Trophoblast cell (in vitro differentiated cells and primary cell): ENCODE measurements at regions not wholly inside any gene's neighbourhood (a gene's known extent, or its start where the extent isn't known, plus 50 kb on each side); places are given as distances from the start of the nearest gene placed in this dataset.

ENCODE experiments used
- DNase-seq, 2 donors: peaks; one replicate each; pipeline ENCODE4 v3.0.0-alpha.2; 2016
- H2AFZ ChIP-seq: 2 replicates; pipeline ENCODE4 v1.6.1; 2013; ENCODE audit warnings: low read length, moderate library complexity, mild to moderate bottlenecking; ENCODE audit not compliant: insufficient read depth, poor library complexity
- H2AK5ac ChIP-seq: 2 replicates; pipeline ENCODE4 v1.6.1; 2013; ENCODE audit warnings: mild to moderate bottlenecking, low read length
- H2BK120ac ChIP-seq: 2 replicates; pipeline ENCODE4 v1.6.1; 2013; ENCODE audit warnings: low read length, mild to moderate bottlenecking, moderate library complexity; ENCODE audit not compliant: insufficient read depth, poor library complexity
- H2BK12ac ChIP-seq: 2 replicates; pipeline ENCODE4 v1.6.1; 2013; ENCODE audit warnings: mild to moderate bottlenecking, low read length, moderate library complexity
- H2BK5ac ChIP-seq: 2 replicates; pipeline ENCODE4 v1.6.1; 2013; ENCODE audit warnings: low read length, low read depth, moderate library complexity, mild to moderate bottlenecking; ENCODE audit not compliant: poor library complexity
- H3K14ac ChIP-seq: 2 replicates; pipeline ENCODE4 v1.6.1; 2013; ENCODE audit warnings: mild to moderate bottlenecking, low read length
- H3K18ac ChIP-seq: 2 replicates; pipeline ENCODE4 v1.6.1; 2013; ENCODE audit warnings: mild to moderate bottlenecking, low read length
- H3K23ac ChIP-seq: 2 replicates; pipeline ENCODE4 v1.6.1; 2013; ENCODE audit warnings: low read length
- H3K27ac ChIP-seq: 2 replicates; pipeline ENCODE4 v1.5.1; 2013; ENCODE audit warnings: low read depth, mild to moderate bottlenecking, inconsistent platforms, low read length, moderate library complexity
- H3K27me3 ChIP-seq: 2 replicates; pipeline ENCODE4 v1.6.1; 2013; ENCODE audit warnings: inconsistent platforms, mild to moderate bottlenecking, low read length, moderate library complexity; ENCODE audit not compliant: insufficient read depth
- H3K36me3 ChIP-seq, 2 experiments: 1 replicate in 1 of 2; 2 replicates in 1 of 2; pipeline ENCODE4 v1.6.1; 2013; ENCODE audit warnings: low read length in 2 of 2, mild to moderate bottlenecking in 2 of 2, moderate library complexity in 1 of 2; ENCODE audit not compliant: insufficient read depth in 2 of 2, control insufficient read depth in 1 of 2
- H3K4ac ChIP-seq: 2 replicates; pipeline ENCODE4 v1.6.1; 2013; ENCODE audit warnings: low read depth, mild to moderate bottlenecking, low read length, moderate library complexity
- H3K4me1 ChIP-seq, 2 experiments: 1 replicate in 1 of 2; 2 replicates in 1 of 2; pipeline ENCODE4 v1.6.1; 2013; ENCODE audit warnings: low read length in 2 of 2, mild to moderate bottlenecking in 2 of 2, moderate library complexity in 1 of 2; ENCODE audit not compliant: insufficient read depth in 2 of 2, control insufficient read depth in 1 of 2
- H3K4me2 ChIP-seq: 2 replicates; pipeline ENCODE4 v1.6.1; 2013; ENCODE audit warnings: inconsistent platforms, mild to moderate bottlenecking, low read length, moderate library complexity
- H3K4me3 ChIP-seq: 2 replicates; pipeline ENCODE4 v1.5.1; 2013; ENCODE audit warnings: mild to moderate bottlenecking, low read depth, low read length, inconsistent platforms
- H3K79me1 ChIP-seq: one replicate; pipeline ENCODE4 v1.6.1; 2013; ENCODE audit warnings: low read length
- H3K79me2 ChIP-seq: 2 replicates; pipeline ENCODE4 v1.6.1; 2013; ENCODE audit warnings: low read length, mild to moderate bottlenecking; ENCODE audit not compliant: control insufficient read depth, insufficient read depth, poor library complexity
- H3K9ac ChIP-seq: 2 replicates; pipeline ENCODE4 v1.6.1; 2013; ENCODE audit warnings: mild to moderate bottlenecking, low read length
- H3K9me3 ChIP-seq: 2 replicates; pipeline ENCODE4 v1.6.1; 2013; ENCODE audit warnings: low read depth, mild to moderate bottlenecking, control low read depth, inconsistent platforms, low read length; ENCODE audit not compliant: insufficient read depth
- H4K12ac ChIP-seq: 2 replicates; pipeline ENCODE4 v1.6.1; 2013; ENCODE audit warnings: low read depth, mild to moderate bottlenecking, low read length, moderate library complexity
- H4K8ac ChIP-seq: 2 replicates; pipeline ENCODE4 v1.6.1; 2013; ENCODE audit warnings: low read depth, mild to moderate bottlenecking, low read length, moderate library complexity
- H4K91ac ChIP-seq: one replicate; pipeline ENCODE4 v1.6.1; 2013; ENCODE audit warnings: low read depth, mild to moderate bottlenecking, low read length, moderate library complexity
- WGBS: extraction: QIAGEN DNeasy Blood & Tissue Kit; methylation state at CpG from one replicate; pipeline ENCODE4 v1.1.7; 2013; ENCODE audit warnings: missing lambda C conversion rate; ENCODE audit not compliant: insufficient read length, insufficient coverage; ENCODE audit errors: extremely low coverage; 5-methylcytosine and 5-hydroxymethylcytosine counted together

DNA sequence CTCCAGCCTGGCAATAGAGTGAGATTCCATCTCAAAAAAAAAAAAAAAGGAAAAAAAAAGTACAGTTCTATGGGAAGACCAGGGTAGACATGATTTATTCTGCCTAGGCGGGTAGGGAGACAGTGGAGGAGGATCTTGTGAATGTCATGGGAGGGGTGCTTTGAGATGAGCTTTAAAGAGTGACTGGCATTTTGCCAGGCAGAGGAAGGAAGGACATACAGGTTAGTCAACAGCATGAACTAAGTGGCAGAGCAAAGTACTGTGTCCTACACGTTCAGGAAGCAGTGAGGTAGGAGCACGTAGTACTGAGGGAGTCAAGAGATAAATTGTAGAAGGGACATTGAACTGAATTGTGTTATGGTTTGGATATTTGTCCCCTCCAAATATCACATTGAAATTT lies 451.5 kb downstream of the TOX3 start:
- no peaks in the 10 kb centered on the region for H3K79me2 ChIP-seq
- no peak overlapping the region for H3K4me3 ChIP-seq
- H3K79me1 ChIP-seq = no peaks in the 10 kb centered on the region
- no peak overlapping the region for H3K14ac ChIP-seq
- H3K9ac ChIP-seq = no peak overlapping the region
- no peak overlapping the region for H4K91ac ChIP-seq
- no peak overlapping the region for H3K4me2 ChIP-seq
- WGBS = no CpG with 5 or more reads among the region's 3 CpGs
- H3K23ac ChIP-seq = no peak overlapping the region
- no peak overlapping the region for H2BK5ac ChIP-seq
- H2BK120ac ChIP-seq = no peak overlapping the region
- H3K4ac ChIP-seq = no peak overlapping the region
- H3K4me1 ChIP-seq = no peaks in the 10 kb centered on the region
- H3K9me3 ChIP-seq = no peaks in the 10 kb centered on the region
- no peak overlapping the region for H3K27ac ChIP-seq
- no peaks in the 10 kb centered on the region for H3K27me3 ChIP-seq
- no peak overlapping the region for H3K18ac ChIP-seq
- H3K36me3 ChIP-seq = no peaks in the 10 kb centered on the region
- H2AFZ ChIP-seq = no peak overlapping the region
- no peak for DNase-seq
- H4K8ac ChIP-seq = no peak overlapping the region
- H4K12ac ChIP-seq = no peak overlapping the region
- H2AK5ac ChIP-seq = no peak overlapping the region
- no peak overlapping the region for H2BK12ac ChIP-seq

- Histone ChIP-seq H3K9me3 (no peaks in the 10 kb centered on the region), H4K12ac (no peak overlapping the region), H3K4me2 (no peak overlapping the region), H2BK5ac (no peak overlapping the region), H3K9ac (no peak overlapping the region), H3K36me3 (no peaks in the 10 kb centered on the region), H3K4me1 (no peaks in the 10 kb centered on the region), H3K23ac (no peak overlapping the region), H2BK120ac (no peak overlapping the region), H3K18ac (no peak overlapping the region), H3K27ac (no peak overlapping the region), H2AFZ (no peak overlapping the region), H4K8ac (no peak overlapping the region), H3K14ac (no peak overlapping the region), H4K91ac (no peak overlapping the region), H2BK12ac (no peak overlapping the region), H2AK5ac (no peak overlapping the region), H3K79me2 (no peaks in the 10 kb centered on the region), H3K4ac (no peak overlapping the region), H3K79me1 (no peaks in the 10 kb centered on the region), H3K27me3 (no peaks in the 10 kb centered on the region), H3K4me3 (no peak overlapping the region)
- no CpG with 5 or more reads among the region's 3 CpGs for WGBS
- peak; percentile 45 to 63 for DNase-seq
Observed at GRCh38 chr16:52092126-52092525, 454.8 kb downstream of the TOX3 start.

GRCh38 chr16:52090080-52090479 lies 456.9 kb downstream of the TOX3 start:
- Histone ChIP-seq H3K79me1 (no peaks in the 10 kb centered on the region), H4K12ac (no peak overlapping the region), H2BK120ac (no peak overlapping the region), H3K36me3 (no peaks in the 10 kb centered on the region), H3K79me2 (no peaks in the 10 kb centered on the region), H4K8ac (no peak overlapping the region), H3K9ac (no peak overlapping the region), H3K27me3 (no peaks in the 10 kb centered on the region), H3K4ac (no peak overlapping the region), H3K23ac (no peak overlapping the region), H4K91ac (no peak overlapping the region), H3K9me3 (no peaks in the 10 kb centered on the region), H2BK12ac (no peak overlapping the region), H2AFZ (no peak overlapping the region), H3K14ac (no peak overlapping the region), H3K27ac (no peak overlapping the region), H3K18ac (no peak overlapping the region), H3K4me2 (no peak overlapping the region), H3K4me1 (no peaks in the 10 kb centered on the region), H2AK5ac (no peak overlapping the region), H2BK5ac (no peak overlapping the region), H3K4me3 (no peak overlapping the region)
- no peak for DNase-seq

DNA sequence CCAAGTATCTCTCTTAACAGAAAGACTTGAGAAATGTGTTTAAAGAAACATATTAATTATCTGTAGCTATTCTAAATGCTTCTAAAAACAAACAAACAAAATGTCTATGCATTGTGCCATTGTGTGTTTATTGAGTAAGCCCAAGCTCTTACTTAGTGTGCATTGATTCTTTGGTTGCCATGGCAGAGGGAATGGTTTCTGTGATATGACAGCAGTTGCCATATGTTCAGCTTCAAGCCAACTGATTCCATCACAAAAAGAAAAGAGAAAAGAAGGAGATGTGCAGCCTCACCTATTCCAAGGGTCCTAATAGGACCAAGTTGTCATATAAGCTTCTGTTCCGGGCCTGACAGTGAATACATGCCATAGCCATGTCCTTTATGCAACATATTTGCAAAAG lies 457.5 kb downstream of the TOX3 start:
- Histone ChIP-seq H3K14ac (no peak overlapping the region), H3K27me3 (no peaks in the 10 kb centered on the region), H4K8ac (no peak overlapping the region), H3K27ac (no peak overlapping the region), H2AFZ (no peak overlapping the region), H3K4me1 (no peaks in the 10 kb centered on the region), H3K79me2 (no peaks in the 10 kb centered on the region), H4K91ac (no peak overlapping the region), H3K79me1 (no peaks in the 10 kb centered on the region), H2AK5ac (no peak overlapping the region), H3K36me3 (no peaks in the 10 kb centered on the region), H2BK5ac (no peak overlapping the region), H3K23ac (no peak overlapping the region), H2BK120ac (no peak overlapping the region), H3K9me3 (no peaks in the 10 kb centered on the region), H2BK12ac (no peak overlapping the region), H3K18ac (no peak overlapping the region), H3K4me3 (no peak overlapping the region), H3K9ac (no peak overlapping the region), H3K4ac (no peak overlapping the region), H3K4me2 (no peak overlapping the region), H4K12ac (no peak overlapping the region)
- WGBS = no CpG with 5 or more reads among the region's 1 CpG
- DNase-seq = no peak

- H3K36me3 ChIP-seq = no peaks in the 10 kb centered on the region
- no peaks in the 10 kb centered on the region for H3K79me1 ChIP-seq
- peak; percentile 19 to 71 for DNase-seq
- no peak overlapping the region for H2BK12ac ChIP-seq
- no peak overlapping the region for H4K8ac ChIP-seq
- H2BK5ac ChIP-seq = no peak overlapping the region
- no peak overlapping the region for H2AFZ ChIP-seq
- no peaks in the 10 kb centered on the region for H3K79me2 ChIP-seq
- H4K91ac ChIP-seq = no peak overlapping the region
- H3K9ac ChIP-seq = no peak overlapping the region
- no CpG with 5 or more reads among the region's 1 CpG for WGBS
- H3K23ac ChIP-seq = no peak overlapping the region
- no peak overlapping the region for H2AK5ac ChIP-seq
- H4K12ac ChIP-seq = no peak overlapping the region
- no peaks in the 10 kb centered on the region for H3K4me1 ChIP-seq
- no peak overlapping the region for H3K14ac ChIP-seq
- H3K27me3 ChIP-seq = no peaks in the 10 kb centered on the region
- H2BK120ac ChIP-seq = no peak overlapping the region
- H3K4me2 ChIP-seq = no peak overlapping the region
- H3K18ac ChIP-seq = no peak overlapping the region
- no peak overlapping the region for H3K4me3 ChIP-seq
- H3K9me3 ChIP-seq = no peaks in the 10 kb centered on the region
- H3K4ac ChIP-seq = no peak overlapping the region
- no peak overlapping the region for H3K27ac ChIP-seq
Observed at GRCh38 chr16:52086901-52087300, 460.0 kb downstream of the TOX3 start.
